GM19351 (cell line): ENCODE measurements at regions not wholly inside any gene's neighbourhood (a gene's known extent, or its start where the extent isn't known, plus 50 kb on each side); places are given as distances from the start of the nearest gene placed in this dataset.
"Not testable (repeated sequence)": the region's sequence is repeated elsewhere in the genome, so short reads cannot be mapped to it uniquely, and the experiment has no call there.

Experiments used
- ATAC-seq: cut with Tn5 transposase; IDR thresholded peaks from one replicate; pipeline ENCODE4 v1.9.1; 2021; ENCODE audit warnings: mild to moderate bottlenecking, moderate library complexity; ENCODE audit not compliant: unreplicated experiment

DNA sequence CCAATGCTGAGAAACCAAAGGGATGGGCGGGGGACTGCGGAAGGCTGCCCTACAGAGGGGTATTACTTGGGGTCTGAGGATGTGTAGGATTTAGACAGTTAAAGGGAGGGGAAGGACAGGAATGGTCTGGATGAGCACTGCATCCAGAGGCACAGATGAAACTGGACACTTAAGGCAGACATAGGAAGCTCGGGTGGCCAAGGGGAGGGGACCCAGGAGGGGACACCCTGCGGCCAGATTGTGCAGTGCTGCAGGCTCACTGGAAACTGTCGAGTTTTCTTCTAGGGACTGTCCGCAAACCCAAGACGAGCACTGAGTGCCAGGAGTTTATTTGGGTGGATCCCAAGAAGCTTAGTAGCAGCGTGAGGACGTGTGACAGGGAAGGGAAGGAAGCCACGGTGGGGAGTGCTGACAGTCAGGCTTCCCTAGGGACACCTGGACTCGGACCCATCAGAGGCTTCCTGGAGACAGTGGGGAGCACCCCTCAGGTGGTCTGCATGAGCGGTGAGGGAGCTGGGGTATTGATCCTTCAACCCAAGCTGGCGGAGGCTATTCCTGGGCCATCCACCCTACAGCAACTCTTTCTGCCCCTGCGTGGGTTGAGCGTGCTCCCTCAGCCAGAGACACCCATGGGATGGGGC is 278.7 kb downstream of the FOXL1 start:
- ATAC-seq = no peak

DNA sequence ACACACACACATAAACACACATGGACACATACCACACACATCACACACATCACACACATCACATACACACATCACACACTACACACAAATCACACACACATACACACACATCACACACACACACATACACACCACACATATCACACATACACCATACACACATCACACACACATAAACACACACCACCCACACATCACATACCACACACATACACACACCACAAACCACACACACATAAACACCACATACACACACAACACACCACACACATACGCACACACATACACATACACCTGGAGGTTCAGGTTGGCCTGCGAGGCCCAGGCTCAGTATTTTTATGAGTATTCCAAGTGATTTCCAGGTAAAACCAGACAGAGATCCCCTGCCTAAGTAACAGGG is 279.5 kb downstream of the FOXL1 start:
- no peak for ATAC-seq

DNA sequence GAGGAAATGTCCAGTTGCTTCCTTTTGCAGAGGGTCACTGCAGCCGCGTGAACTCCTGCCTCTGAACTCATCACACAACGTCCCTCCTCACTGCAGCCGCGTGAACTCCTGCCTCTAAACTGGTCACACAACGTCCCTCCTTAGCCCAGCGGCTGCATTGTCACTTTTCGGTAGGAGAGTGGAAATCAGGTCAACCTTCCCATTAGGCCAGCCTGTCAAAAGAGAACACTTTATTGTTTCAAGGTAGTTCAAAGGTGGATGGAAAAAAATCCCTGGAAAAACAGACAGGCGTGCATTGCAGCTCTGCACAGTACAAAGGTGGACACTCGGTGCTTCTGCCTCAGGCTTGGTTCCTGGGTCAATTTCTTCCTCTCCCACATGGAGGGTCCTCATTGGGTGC is 280.2 kb downstream of the FOXL1 start:
- no peak for ATAC-seq

DNA sequence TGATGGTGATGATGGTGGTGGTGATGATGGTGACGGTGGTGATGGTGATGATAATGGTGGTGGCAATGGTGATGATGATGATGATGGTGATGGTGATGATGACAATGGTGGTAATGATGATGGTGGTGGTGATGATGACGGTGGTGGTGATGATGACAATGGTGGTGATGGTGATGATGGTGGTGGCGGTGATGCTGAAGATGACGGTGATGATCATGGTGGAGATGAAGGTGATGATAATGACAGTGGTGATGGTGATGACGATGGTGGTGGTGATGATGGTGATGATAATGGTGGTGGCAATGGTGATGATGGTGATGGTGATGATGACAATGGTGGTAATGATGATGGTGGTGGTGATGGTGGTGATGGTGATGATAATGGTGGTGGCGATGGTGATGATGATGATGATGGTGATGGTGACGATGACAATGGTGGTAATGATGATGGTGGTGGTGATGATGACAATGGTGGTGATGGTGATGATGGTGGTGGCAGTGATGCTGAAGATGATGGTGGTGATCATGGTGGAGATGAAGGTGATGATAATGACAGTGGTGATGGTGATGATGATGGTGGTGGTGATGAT is 283.0 kb downstream of the FOXL1 start:
- ATAC-seq = not testable (repeated sequence)

DNA sequence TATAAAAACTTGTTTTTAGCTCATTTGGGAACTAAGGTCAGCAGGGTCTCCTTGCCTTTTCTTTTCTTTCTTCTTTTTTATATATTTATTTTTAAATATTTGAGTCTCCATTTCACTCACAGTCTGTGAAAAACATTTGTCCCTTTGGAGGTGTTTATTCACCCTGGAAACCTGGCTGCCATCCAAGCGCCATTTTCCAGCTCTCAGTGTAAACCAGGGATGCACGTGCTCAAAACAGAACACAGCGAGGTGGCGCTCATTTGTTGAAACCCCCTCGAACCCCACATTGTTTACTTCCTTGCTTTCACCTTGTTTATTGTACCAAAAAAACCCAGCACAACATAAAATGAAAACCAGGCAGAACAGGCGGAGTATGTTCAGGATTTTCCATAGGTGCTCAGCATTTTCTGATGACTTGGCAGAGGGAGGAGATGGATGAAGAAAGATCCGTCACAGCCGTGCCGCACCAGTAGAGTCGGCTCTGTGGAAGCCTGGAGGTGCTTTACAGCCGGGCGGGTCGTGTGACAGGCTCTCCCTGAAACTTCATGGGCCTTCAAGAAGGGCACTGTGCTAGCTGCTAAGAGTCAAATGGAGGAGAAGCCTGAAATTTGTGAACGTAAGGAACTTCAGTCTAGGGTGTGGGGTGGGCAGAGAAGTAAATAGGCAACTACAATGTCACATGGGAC is 284.4 kb downstream of the FOXL1 start:
- no peak for ATAC-seq

DNA sequence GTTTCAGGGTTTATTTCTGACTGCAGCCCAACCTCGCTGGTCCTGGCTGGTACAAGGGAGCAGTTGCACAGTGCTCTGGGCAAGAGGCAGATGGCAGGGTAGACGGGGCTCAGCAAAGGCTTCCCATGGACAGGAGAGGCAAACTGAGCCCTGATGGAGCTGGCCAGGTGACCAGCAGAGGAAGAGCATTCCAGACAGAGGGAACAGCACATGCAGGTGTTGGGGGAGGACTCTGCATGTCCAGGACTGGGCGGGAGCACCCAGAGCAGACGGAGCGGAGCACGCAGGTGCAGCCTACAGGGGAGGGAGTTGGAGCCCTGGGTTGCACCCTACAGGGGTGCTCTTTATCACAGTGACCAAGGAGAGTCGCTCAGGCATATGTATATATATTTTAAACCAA is 285.3 kb downstream of the FOXL1 start:
- no peak for ATAC-seq

DNA sequence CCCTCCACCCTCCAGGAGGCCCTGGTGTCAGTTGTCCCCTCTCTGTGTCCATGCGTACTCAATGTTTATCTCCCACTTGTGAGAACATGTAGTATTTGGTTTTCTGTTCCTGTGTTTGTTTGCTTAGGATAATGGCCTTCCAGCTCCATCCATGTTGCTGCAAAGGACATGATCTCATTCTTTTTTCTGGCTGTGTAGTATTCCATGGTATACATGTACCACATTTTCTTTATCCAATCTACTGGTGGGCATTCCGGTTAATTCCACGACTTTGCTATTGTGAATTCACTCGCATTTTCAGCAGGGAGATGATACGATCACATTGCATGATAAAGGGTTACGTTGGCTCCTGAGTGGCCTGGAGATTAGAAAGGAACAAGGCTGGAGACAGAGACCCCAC is 286.2 kb downstream of the FOXL1 start:
- ATAC-seq = no peak

DNA sequence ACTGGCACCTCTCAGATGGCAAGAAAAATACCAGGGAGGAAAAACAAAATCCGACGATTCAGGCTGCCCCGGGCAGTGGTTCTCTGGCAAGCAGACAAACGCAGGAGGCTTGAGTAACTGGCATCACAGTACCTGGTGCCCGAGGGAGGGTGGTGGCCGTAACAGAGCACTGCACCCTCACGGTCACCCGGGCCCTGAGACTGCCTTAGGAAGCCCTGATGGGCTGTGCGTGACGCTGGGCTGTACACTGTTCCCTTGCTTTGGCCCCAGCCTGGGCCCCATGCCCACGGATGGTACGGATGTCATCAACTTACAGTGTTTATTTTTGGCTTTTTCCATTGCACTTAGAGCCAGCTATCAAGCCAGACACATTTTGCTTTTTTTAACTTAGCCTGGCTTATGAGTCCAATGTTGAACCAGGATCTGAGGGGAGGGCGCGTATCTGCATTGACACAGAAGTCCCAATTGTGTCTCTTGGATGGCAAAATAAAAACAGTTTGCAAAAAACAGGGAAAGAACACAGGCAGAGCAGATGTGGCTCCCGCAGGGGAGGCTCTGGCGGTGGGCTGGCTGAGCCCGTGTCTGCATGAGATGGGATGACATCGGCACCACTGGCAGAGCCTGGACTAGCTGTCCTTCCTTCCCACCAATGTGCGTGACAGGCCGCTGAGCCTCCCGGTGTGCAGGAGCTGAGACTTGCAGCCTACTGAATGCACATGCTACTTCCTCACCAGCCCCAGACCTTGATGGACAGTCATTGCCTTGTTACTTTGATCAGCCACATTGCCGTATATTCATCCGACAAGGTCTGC is 287.7 kb downstream of the FOXL1 start:
- ATAC-seq = no peak

DNA sequence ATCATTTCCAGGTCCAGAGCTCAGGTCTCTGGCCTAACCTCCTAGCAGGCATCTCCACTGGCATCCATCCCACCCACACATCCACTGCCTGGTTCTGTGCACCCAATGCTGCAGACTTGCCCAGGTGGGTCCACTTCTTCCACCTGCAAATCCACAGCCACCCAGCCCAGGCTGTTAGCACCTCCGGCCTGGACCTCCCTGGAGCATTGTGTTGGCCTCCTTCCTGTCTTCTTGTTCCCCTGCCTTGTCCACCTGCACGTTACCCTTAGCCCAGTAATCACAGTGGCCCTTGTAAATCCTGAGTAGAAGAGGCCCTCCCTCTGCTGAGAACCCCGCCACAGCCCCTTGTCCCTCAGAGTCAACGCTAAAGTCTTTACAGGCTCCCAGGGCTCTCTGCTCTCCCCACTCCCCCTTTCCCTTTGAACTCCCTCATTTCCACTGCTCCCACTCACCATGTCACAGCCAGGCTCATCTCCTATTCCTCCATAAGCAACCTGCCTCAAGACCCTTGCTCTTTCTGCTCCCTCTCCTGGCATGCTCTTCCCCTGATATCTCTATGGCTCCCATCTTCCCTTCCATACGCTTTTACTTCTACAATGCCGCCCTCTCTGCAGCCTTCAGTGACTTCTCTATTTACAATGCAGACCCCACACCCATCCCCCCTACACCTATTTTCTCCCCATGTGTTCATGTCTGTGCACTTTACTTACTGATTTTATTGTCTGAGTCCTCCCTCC is 288.8 kb downstream of the FOXL1 start:
- no peak for ATAC-seq

DNA sequence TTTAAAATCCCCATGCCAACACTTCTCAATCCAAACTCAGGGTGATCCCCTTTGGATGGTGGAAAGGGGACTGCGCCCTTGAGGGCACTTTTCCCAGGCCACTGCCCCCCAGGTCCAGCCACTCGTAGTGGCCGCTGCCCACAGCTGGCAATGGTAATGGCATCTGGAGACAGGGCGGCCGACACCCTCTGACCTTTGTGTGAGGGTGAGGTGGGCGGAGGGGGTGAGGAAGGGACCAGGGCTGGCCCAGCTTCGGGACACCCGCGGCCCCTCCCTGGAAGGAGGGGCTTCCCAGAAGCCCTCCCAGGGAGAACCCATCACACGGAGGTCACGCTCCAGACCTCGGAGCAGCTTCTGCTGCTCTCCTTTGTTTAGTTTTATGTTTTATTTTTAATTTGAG is 289.7 kb downstream of the FOXL1 start:
- ATAC-seq = no peak

DNA sequence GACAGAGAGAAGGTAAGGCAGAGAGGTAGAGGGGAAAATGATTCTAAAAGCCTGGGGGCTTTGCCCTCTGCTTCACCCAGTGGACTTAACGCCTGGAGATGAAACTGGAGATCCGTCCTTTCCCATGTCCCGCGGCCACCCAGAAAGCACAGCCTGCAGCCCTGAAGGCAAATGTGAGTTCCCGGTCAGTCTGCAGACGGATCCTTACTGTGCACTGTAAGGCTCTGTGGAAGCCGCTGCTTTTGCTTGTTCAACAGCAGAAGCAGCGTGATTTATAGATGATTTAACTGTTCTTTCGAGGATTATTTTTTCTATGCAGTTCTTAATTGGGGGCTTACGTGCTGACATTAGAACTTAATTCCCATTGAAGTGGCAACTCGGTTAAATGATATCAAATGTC is 290.4 kb downstream of the FOXL1 start:
- no peak for ATAC-seq

DNA sequence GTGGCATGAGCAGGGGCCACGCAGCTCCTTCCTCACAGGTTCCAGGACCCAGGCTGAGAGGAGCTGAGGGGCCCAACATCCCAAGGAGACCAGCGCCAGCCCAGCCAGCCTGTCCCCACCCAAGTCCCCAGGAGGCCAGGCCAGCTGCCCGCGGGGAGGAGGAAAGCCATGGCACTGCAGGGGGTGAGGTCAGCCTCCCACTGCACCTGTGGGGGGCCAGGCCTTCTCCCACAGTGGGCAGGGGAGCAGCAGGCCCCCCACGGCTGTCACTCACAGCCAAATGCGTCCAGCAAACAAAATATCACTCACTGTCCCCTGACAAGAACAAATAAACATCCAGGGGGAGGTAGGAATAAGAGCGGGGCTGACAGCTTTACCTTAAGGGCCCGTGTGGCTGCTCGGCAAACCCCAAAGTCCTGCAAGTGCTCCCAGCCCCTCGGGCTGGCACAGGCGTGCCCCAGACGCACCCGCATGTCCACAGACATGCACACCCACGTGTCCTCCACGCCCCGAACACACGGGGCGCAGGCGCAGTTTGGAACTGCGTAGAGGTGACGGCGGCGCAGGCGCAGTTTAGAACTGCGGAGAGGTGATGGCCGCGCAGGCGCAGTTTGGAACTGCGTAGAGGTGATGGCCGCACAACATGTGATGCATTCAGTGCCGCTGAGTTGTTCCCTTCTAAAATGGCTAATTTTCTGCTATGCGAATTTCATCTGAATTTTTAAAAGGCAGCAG is 291.1 kb downstream of the FOXL1 start:
- ATAC-seq = no peak

DNA sequence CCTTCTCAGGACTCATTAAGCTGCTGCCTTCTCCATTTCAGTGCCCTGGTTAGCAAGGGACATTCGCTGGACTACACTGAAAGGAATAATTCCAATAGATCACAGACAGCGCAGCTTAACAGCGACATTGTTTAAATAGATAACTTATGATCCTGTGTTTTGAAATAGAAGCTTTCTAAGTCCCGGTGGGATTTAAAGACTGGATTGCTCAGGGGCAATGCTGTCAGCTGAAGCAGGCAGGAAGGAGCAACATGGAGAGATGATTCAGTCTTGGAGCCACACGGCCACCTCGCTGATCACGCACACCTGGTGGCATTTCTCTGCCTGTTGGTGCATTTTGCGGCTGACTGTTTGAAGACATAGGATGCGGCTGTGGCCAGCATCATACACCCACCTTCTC is 292.0 kb downstream of the FOXL1 start:
- no peak for ATAC-seq

DNA sequence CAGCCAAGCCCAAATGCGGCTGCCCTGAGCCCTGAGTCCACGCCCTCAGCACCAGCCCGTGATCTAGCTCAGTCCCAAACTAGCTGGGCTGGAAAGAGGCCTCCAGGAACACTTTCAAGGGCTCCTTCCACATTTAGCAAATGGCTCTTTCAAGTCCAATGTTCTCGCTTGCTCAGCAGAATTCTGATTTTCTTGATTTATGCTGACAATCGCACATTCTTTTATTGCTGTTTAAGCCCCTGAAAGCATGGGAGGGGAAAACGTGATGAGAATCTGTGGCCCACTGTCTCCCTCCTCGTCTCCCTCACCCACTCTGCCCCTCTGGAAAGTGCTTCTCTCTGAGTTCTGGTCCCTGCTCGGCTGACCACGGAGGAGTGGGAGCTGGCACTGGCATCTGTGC is 293.8 kb downstream of the FOXL1 start:
- no peak for ATAC-seq

DNA sequence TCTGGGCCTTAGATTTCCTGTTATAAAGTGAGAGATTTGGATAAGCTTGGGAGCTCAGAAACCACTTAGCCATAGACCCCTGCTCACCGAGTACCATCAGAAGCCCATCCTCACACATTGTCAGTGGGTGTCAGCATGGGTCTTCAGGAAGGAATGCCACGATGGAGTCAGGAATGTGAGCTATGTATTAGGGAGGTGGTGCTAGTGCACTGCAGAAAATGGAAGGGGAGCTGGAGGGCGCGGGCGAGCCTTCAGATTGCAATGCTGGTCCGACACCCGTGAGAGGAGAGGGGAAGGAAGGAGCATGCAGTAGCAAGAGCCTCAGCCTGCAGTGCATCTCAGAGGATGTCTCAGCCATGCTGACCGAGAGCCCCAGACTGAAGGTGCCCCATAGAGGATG is 294.5 kb downstream of the FOXL1 start:
- ATAC-seq = no peak

DNA sequence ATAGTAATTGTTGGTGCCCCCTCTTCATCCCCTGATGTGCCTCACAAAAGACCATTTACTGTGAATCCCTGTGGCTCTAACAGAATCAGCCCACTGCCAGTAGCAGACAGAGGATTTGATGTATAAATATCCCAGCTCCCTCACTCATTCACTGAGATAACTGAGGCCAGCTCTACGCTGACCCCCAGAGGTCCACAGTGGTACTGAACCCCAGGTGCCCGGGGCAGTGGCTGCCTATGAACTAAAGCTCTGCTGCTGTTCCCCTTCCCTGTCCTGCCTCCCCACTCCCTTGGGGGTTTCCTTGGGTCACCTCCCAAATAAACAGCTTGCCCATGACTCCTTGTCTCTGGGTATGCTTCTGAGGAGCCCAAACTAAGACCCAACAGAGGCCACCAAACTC is 295.8 kb downstream of the FOXL1 start:
- no peak for ATAC-seq

DNA sequence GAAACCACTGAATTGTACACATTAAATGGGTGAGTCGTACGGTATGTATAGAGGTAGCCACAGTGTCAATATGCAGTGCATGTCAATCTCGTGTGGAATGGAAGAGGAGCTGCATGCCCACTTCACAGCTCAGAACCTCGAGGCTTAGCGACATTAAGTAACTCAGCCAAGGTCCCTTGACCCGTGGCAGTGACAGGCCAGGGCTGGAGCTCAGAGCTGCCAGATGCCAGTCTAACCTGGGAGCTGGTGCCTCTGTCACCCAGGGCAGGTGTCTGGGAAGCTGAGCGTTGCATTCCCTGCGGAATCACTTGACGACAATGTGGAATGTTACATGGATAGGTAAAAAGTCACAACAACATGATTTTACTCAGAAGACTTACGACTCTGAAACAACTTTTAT is 298.1 kb downstream of the FOXL1 start:
- ATAC-seq = no peak

DNA sequence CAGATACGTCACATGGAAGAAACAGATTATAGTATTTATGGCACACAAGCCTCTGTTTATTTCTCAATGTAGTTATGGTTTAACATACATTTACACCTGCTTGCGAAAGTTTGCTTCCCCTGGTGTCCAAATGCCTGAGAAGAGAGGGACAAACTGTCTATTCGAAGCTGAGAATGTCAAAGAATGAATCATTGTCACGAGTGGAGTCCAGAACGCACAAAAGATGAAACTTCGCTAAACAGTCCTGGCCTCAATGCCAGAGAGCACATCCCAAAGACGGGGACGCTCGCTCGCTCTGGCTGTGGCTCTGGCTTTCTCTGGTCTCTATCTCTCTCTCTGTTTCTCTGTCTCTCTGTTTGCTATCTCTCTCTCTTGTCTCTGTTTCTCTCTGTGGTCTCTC is 298.8 kb downstream of the FOXL1 start:
- ATAC-seq = no peak

DNA sequence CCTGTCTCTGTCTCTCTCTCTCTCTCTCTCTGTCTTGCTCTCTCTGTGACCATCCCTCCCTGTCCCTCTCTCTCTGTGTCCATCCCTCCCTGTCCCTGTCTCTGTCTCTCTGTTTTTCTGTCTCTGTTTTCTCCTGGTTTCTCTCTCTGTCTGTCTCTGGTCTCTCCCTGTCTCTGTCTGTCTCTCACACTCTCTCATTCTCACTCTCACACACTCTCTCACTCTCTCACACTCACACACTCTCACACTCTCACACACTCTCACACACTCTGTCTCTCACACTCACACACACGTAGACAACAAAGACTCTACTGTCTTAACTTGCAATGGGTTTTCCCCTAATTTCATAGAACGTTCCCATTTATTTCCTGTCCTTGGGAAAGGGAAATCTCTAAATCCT is 299.5 kb downstream of the FOXL1 start:
- no peak for ATAC-seq
